Uterus (tissue), 2 donors: ENCODE measurements at regions not wholly inside any gene's neighbourhood (a gene's known extent, or its start where the extent isn't known, plus 50 kb on each side); places are given as distances from the start of the nearest gene placed in this dataset.

Source experiments
- POLR2A ChIP-seq, 2 donors: fragments of 450-650 bp; IDR thresholded peaks; one replicate each; pipeline ENCODE4 v1.6.1; 2016; ENCODE audit warnings: antibody characterized with exemption in 2 of 2, mild to moderate bottlenecking in 1 of 2, moderate library complexity in 1 of 2
- TF ChIP-seq, protein P1 (sequence below), 4 experiments: fragments of 200-600 bp in 2 of 4; fragments of 450-650 bp in 2 of 4; sonication (generic) in 2 of 4; IDR thresholded peaks; one replicate each; pipeline ENCODE4 v1.5.1; 2016 to 2019; ENCODE audit warnings: antibody characterized with exemption in 4 of 4, mild to moderate bottlenecking in 2 of 4, moderate library complexity in 1 of 4

- no peak for TF ChIP-seq POLR2A (IDR thresholded peaks at IDR 0.05)
- TF ChIP-seq, protein P1, sequence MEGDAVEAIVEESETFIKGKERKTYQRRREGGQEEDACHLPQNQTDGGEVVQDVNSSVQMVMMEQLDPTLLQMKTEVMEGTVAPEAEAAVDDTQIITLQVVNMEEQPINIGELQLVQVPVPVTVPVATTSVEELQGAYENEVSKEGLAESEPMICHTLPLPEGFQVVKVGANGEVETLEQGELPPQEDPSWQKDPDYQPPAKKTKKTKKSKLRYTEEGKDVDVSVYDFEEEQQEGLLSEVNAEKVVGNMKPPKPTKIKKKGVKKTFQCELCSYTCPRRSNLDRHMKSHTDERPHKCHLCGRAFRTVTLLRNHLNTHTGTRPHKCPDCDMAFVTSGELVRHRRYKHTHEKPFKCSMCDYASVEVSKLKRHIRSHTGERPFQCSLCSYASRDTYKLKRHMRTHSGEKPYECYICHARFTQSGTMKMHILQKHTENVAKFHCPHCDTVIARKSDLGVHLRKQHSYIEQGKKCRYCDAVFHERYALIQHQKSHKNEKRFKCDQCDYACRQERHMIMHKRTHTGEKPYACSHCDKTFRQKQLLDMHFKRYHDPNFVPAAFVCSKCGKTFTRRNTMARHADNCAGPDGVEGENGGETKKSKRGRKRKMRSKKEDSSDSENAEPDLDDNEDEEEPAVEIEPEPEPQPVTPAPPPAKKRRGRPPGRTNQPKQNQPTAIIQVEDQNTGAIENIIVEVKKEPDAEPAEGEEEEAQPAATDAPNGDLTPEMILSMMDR (IDR thresholded peaks at IDR 0.05) = no peak
Observed at GRCh38 chr5:104052558-104053352, 490.2 kb upstream of the NUDT12 start.
